Lung (tissue), 11 donors: ENCODE measurements at regions not wholly inside any gene's neighbourhood (a gene's known extent, or its start where the extent isn't known, plus 50 kb on each side); places are given as distances from the start of the nearest gene placed in this dataset.
"Not testable (repeated sequence)": the region's sequence is repeated elsewhere in the genome, so short reads cannot be mapped to it uniquely, and the experiment has no call there.

Experiments
- ATAC-seq: fragments of 200-7000 bp; cut with Tn5 transposase; one replicate; pipeline ENCODE4 v1.9.1; 2020; ENCODE audit warnings: moderate number of reproducible peaks; ENCODE audit not compliant: insufficient read depth, low FRiP score
- DNase-seq, 3 donors: peaks; one replicate each; pipeline ENCODE4 v3.0.0-alpha.2; 2013 to 2017
- H3K27ac ChIP-seq, 2 donors: one replicate each; pipeline ENCODE4 v1.5.1; 2013; ENCODE audit warnings: mild to moderate bottlenecking in 2 of 2, moderate library complexity in 2 of 2, control low read depth in 1 of 2, inconsistent platforms in 1 of 2, low read depth in 1 of 2, low read length in 1 of 2
- H3K27me3 ChIP-seq, 3 donors: one replicate each; pipeline ENCODE4 v1.5.1; 2013; ENCODE audit warnings: low read length in 2 of 3; ENCODE audit not compliant: control insufficient read depth in 3 of 3, insufficient read depth in 3 of 3
- H3K36me3 ChIP-seq, 4 donors: one replicate each; pipeline ENCODE4 v1.5.1; 2013; ENCODE audit warnings: low read length in 4 of 4, mild to moderate bottlenecking in 1 of 4, moderate library complexity in 1 of 4; ENCODE audit not compliant: control insufficient read depth in 4 of 4, insufficient read depth in 4 of 4
- H3K4me1 ChIP-seq, 5 donors: one replicate each; pipeline ENCODE4 v1.5.1; 2013; ENCODE audit warnings: low read length in 5 of 5, mild to moderate bottlenecking in 2 of 5, moderate library complexity in 1 of 5; ENCODE audit not compliant: control insufficient read depth in 5 of 5, insufficient read depth in 5 of 5
- H3K4me3 ChIP-seq: one replicate; pipeline ENCODE4 v1.5.1; 2013; ENCODE audit warnings: mild to moderate bottlenecking, control low read depth, moderate library complexity
- H3K9ac ChIP-seq, 2 donors: one replicate each; pipeline ENCODE4 v1.5.1; 2013; ENCODE audit warnings: low read length in 2 of 2, control low read depth in 1 of 2; ENCODE audit not compliant: insufficient read depth in 1 of 2
- H3K9me3 ChIP-seq, 4 donors: one replicate each; pipeline ENCODE4 v1.5.1; 2013; ENCODE audit warnings: low read length in 3 of 4, mild to moderate bottlenecking in 1 of 4, moderate library complexity in 1 of 4; ENCODE audit not compliant: control insufficient read depth in 4 of 4, insufficient read depth in 3 of 4
- WGBS, 2 donors: extraction: QIAGEN DNeasy Blood & Tissue Kit; methylation state at CpG; one replicate each; pipeline ENCODE4 v1.1.7; 2013; 5-methylcytosine and 5-hydroxymethylcytosine counted together
- TF ChIP-seq, protein P1 (sequence below): IDR thresholded peaks from 2 replicates; pipeline ENCODE4 v1.5.1; 2012; ENCODE audit warnings: mild to moderate bottlenecking; ENCODE audit errors: control extremely low read depth, extremely low read depth
- donor health status: control.
- donor health status: control.
- donor health status: Bipolar disorder and iron deficiency.
- donor health status: healthy.
- donor health status: DM: yes; HTN: yes; CAD: no.

DNA sequence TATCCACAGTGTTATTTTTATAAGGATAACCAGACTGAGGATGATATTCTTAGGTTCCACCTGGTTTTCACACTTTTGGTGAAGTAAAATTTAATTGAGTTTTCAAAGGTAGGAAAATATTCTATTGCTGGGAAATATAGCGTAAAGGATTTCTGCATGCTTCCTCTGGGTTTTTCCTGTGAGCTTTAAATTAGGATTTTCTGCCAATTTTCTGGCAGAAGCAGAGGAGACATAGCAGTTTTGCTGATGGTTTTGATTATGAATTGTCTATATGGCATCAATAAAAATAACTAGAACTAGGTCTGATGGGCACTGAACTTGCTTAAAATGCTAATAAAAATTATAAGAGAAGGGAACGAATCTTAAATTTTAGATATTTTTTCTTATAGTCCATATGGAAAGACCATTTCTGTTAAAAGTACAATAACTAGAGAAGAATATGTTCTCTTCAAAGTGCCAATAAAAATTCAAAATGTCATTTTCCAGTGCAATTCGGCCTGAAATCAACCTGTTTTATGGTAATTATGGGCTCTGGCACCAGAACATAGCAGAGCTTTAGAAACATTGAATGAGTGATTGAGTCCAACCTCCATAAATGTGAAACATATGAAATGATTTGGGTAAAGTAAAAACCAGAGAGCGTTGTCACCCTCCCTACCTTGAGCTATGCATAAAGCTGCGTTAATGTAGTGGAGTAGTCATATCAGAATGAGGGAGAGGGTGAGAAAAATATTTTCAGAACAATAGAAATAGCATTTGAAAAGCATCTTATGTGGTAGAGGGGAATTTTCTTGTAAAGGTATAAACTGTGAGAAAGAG is 279.7 kb downstream of the SPRY1 start:
- Histone ChIP-seq H3K9me3 (no peaks in the 10 kb centered on the region), H3K27ac (no peak overlapping the region), H3K4me1 (peaks cover 0 to 21% (median 0%) of the 10 kb centered on the region in 5 donors), H3K4me3 (no peak overlapping the region), H3K9ac (no peak overlapping the region), H3K36me3 (no peaks in the 10 kb centered on the region), H3K27me3 (no peaks in the 10 kb centered on the region)
- DNase-seq (no peak), ATAC-seq (no peak)
- TF ChIP-seq, protein P1, sequence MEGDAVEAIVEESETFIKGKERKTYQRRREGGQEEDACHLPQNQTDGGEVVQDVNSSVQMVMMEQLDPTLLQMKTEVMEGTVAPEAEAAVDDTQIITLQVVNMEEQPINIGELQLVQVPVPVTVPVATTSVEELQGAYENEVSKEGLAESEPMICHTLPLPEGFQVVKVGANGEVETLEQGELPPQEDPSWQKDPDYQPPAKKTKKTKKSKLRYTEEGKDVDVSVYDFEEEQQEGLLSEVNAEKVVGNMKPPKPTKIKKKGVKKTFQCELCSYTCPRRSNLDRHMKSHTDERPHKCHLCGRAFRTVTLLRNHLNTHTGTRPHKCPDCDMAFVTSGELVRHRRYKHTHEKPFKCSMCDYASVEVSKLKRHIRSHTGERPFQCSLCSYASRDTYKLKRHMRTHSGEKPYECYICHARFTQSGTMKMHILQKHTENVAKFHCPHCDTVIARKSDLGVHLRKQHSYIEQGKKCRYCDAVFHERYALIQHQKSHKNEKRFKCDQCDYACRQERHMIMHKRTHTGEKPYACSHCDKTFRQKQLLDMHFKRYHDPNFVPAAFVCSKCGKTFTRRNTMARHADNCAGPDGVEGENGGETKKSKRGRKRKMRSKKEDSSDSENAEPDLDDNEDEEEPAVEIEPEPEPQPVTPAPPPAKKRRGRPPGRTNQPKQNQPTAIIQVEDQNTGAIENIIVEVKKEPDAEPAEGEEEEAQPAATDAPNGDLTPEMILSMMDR: no peak
- 88 to 94% methylated on average over 5 of the region's 5 CpGs for WGBS, 2 donors

DNA sequence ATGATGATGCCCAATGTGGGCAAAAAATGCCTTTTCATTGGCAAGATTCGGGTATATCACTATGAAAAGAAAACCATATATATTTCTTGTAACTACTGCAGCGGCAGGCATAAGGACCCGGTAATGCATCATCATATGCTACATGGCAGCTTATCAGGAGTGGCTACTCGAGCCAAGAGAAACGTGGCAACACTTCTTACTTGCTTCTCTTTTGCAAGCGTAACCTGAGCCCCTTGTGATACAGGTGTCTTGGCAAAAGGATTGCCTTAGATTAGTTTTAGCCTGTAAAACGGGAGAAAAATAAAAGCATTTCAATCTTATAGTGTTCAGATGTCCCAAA is 280.3 kb downstream of the SPRY1 start:
- H3K9ac ChIP-seq: no peak overlapping the region
- peaks cover 0 to 21% (median 0%) of the 10 kb centered on the region in 5 donors for H3K4me1 ChIP-seq
- DNase-seq (peak; percentile 40 to 81 (median 58)), ATAC-seq (no peak)
- H3K27ac ChIP-seq: no peak overlapping the region
- no peak overlapping the region for H3K4me3 ChIP-seq
- TF ChIP-seq, protein P1: no peak
- no peaks in the 10 kb centered on the region for H3K27me3 ChIP-seq
- WGBS, 2 donors: 70 to 91% methylated on average over 7 of the region's 7 CpGs
- H3K9me3 ChIP-seq: no peaks in the 10 kb centered on the region
- no peaks in the 10 kb centered on the region for H3K36me3 ChIP-seq

- WGBS, 2 donors: 91 to 96% methylated on average over 2 of the region's 2 CpGs
- no peaks in the 10 kb centered on the region for H3K36me3 ChIP-seq
- DNase-seq: no peak
Observed at GRCh38 chr4:123682931-123683330, 286.3 kb downstream of the SPRY1 start.

GRCh38 chr4:123684937-123685336 is 288.3 kb downstream of the SPRY1 start:
- H3K4me3 ChIP-seq, H3K9ac ChIP-seq, H3K9me3 ChIP-seq, H3K27me3 ChIP-seq, H3K36me3 ChIP-seq, H3K27ac ChIP-seq, H3K4me1 ChIP-seq, DNase-seq, ATAC-seq: not testable (repeated sequence)
- WGBS, 2 donors: 88 to 93% methylated on average over 25 to 26 of the region's 26 CpGs

More at GRCh38 chr4:123682931-123683330, 286.3 kb downstream of the SPRY1 start:
- Histone ChIP-seq H3K27me3 (no peaks in the 10 kb centered on the region), H3K4me3 (no peak overlapping the region), H3K4me1 (no peaks in the 10 kb centered on the region), H3K9ac (no peak overlapping the region), H3K27ac (no peak overlapping the region), H3K9me3 (no peaks in the 10 kb centered on the region)
- no peak for ATAC-seq
- TF ChIP-seq, protein P1: no peak

GRCh38 chr4:123695531-123695930 is 298.9 kb downstream of the SPRY1 start:
- H3K27me3 ChIP-seq, ATAC-seq, DNase-seq, H3K27ac ChIP-seq, H3K9me3 ChIP-seq, H3K4me3 ChIP-seq, H3K9ac ChIP-seq, H3K36me3 ChIP-seq: not testable (repeated sequence)
- 97 to 98% methylated on average over 2 of the region's 2 CpGs for WGBS, 2 donors
- H3K4me1 ChIP-seq: peaks cover 0 to 13% (median 0%) of the 10 kb centered on the region in 5 donors
